ENCODE measurements at regions not wholly inside any gene's neighbourhood (a gene's known extent, or its start where the extent isn't known, plus 50 kb on each side); places are given as distances from the start of the nearest gene placed in this dataset.
A peak's percentile ranks its signal among the peaks of the same experiment; 100 is the strongest.

DNA sequence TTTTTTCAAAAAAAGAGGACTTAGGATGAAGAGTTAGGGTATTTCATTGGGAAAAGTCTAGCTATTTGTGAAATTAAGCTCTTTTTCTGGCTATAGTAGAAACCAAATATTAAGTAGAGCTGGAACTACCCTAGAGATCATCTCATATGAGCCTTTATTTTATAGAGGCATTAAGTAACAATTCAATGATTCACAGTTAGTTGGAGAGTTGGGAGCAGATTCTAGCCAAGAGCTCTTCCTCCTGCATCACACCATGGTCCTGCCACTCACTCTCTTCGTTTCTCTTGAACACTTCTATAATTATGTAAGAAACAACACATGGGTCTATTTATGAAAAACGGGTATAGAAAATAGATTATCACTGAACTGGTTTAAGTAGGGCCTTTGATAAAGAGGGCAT, 76.1 kb upstream of the ANK3 start:
- DNase-seq, result no peak

- no peak for DNase-seq
Measured at GRCh38 chr10:60464659-60465058, 75.0 kb upstream of the ANK3 start.

- DNase-seq, result no peak
Measured at GRCh38 chr10:60463746-60464145, 74.1 kb upstream of the ANK3 start.

GRCh38 chr10:60461688-60462087, 72.0 kb upstream of the ANK3 start:
- no peak for DNase-seq

DNA sequence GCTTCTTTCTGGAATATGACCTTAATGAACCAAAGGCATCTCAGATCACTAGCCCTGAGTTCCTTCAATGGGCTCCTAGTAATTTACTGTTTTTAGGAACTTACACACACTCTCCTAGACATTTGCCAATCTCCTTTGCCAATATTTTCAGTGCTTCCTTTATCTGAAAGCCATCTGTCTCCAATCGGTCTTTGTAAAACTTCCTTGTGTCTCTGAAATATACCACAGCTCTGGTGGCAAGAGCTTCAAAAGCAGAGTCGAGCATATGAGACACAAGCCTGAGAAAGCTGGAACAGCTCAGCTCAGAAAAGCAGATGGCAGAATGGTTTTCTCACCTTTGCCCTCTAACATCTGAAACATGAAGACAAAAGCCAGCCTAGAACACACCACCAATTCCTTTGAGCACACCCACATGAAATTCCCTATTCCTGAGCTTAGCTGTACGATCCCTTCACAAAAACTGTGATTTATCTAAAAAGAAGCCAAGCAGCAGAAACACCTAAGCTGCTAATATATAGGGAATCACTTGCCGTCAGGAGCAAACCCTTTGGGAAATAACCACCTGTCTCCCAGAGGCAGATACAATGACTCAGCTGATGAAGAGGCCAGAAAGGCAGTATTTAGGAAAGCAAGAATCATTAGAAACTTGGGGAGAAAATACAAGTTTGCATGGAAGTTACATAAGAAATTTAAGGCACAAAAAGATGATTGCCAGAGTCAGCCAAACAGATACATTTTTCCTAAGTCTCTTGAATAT, 70.2 kb upstream of the ANK3 start:
- no peak for DNase-seq

GRCh38 chr10:60456053-60456452, 66.4 kb upstream of the ANK3 start:
- no peak for DNase-seq

GRCh38 chr10:60454336-60454735, 64.7 kb upstream of the ANK3 start:
- DNase-seq, result no peak

- no peak for DNase-seq
Measured at GRCh38 chr10:60453036-60453435, 63.4 kb upstream of the ANK3 start.

DNA sequence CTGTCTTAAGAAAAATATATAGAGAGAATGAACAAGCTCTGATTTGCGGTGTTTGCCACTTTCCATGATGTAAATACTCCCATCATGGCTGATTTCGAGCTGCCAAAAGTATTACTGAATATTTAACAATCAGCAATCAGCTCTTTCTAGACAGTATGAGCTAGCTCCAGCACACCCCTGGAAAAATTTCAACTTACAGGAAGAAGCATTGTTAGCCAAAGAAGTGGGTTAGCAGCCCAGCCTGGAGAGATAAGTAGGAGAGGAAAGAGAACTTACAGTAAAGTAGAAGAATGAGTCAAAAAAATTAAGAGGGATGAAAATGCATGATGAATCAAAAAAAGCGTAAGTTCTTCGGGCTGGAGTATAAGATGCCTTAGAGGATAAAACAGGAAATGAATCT, 60.6 kb upstream of the ANK3 start:
- no peak for DNase-seq

GRCh38 chr10:60448246-60448645, 58.6 kb upstream of the ANK3 start:
- no peak for DNase-seq

DNA sequence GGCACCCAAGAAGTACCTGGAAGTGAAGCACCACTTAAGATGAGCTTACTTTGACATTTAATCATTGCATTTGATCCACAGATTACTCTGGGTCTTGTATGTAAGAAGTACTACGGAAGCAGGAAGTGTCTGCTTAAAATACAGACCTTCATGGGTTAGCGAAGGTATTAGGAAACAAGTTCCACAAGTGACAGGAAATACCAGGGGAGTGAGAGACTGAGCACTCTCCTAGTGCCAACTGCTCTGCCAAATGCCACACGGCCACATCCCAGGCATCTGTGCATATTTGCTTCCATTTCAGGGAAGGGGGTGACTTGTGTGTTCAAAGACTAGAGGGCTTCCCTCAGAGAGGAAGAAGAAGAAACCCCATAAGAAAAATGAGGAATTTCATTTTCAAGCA, 57.2 kb upstream of the ANK3 start:
- peak in 3 of 6 experiments; percentile 10 to 24 (median 22) for DNase-seq

DNA sequence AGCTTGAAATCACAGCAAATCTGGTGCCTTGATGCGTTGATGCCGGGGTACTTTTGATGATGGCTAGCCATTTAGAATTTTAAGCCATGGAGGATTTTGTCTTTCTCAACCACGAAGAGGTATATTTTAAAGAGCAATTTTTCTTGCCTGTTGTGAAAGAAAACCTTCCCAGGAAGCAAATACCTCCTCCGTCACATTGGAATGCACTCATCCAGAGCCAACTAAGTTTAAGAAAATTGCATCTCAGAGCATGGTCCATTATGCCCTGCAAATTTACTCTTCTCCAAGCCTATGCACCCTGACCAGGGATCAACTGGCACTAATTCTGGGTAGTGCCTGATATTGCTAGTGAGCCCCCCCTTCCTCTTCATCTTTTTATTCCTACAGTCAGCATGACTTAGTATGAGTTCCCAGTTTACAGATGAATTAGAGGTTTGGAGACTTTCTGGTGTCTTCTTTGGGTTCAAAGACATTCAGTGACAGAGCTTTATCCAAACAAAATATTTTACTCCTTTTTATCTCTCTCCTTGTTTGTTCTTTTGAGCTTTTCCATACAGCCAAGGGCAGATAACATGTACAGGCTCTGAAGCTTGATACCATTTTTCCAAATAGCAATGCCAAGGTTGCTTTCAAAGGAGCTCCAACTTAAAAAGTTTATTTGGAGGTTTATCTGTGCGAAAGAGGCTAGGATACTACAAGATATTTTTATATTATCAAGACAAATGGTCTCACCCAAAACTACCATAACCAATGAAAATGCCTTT, 56.6 kb upstream of the ANK3 start:
- DNase-seq, result no peak

DNA sequence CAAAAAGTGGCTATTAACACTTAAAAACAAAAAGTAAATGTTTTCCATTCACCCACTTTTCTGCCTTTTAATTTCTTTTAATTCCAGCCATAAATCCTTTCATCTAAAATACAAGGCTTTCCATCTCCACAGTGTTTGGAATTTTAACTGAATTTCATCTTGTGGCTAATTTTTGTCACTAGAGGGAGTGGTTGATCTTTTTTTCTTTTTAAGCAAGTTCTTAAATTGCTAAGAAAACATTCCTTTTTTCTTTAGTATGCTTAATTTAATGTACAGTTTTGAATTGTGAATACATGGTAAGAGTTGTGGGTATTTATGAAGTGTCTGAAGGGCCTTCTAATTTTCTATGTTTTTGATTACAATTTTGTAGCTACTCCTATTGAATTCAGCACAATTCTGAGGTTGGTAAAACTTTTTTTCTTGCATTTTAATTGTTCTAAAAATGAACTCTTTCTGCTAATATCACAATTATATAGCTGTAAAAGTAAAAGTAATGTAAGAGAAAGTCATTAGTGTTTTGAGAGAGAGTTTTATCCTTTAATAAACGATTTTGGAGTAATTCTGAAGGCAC, 54.9 kb upstream of the ANK3 start:
- DNase-seq, result no peak

- DNase-seq, result no peak
Measured at GRCh38 chr10:60443346-60443745, 53.7 kb upstream of the ANK3 start.

- DNase-seq, result no peak
Measured at GRCh38 chr10:60441515-60441914, 51.8 kb upstream of the ANK3 start.

- no peak for DNase-seq
Measured at GRCh38 chr10:60439641-60440040, 50.0 kb upstream of the ANK3 start.

Measured in stimulated activated naive CD4-positive, alpha-beta T cell (primary cell).